HG03060 (cell line): ENCODE measurements at regions not wholly inside any gene's neighbourhood (a gene's known extent, or its start where the extent isn't known, plus 50 kb on each side); places are given as distances from the start of the nearest gene placed in this dataset.

Source experiments
- ATAC-seq: cut with Tn5 transposase; IDR thresholded peaks from one replicate; pipeline ENCODE4 v1.9.1; 2021; ENCODE audit warnings: low read depth, moderate number of reproducible peaks; ENCODE audit not compliant: unreplicated experiment

- ATAC-seq = no peak
Observed at GRCh38 chr13:106143930-106144709, 391.3 kb downstream of the EFNB2 start.

DNA sequence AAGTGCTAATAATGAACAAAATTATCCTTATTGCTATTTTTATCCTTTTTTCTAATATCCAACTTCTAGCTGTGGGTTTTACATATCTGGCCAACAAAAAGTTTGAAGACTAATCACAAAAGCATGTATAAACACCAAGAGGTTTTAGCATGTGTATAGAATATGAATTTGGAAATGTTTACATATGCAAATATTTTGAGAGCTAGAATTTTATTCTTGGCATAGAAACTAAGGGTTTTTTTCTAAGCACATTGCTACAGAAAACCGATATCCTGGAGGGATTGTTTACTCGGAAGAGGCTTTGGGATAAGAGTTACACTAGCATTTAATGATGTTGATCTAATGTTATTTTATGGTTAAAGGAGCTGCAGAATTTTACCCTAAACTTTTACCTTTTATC, 392.1 kb downstream of the EFNB2 start:
- no peak for ATAC-seq

GRCh38 chr13:106140476-106140875, 395.0 kb downstream of the EFNB2 start:
- ATAC-seq = no peak

- no peak for ATAC-seq
Observed at GRCh38 chr13:106139942-106140341, 395.5 kb downstream of the EFNB2 start.

GRCh38 chr13:106139377-106139776, 396.1 kb downstream of the EFNB2 start:
- ATAC-seq = no peak

DNA sequence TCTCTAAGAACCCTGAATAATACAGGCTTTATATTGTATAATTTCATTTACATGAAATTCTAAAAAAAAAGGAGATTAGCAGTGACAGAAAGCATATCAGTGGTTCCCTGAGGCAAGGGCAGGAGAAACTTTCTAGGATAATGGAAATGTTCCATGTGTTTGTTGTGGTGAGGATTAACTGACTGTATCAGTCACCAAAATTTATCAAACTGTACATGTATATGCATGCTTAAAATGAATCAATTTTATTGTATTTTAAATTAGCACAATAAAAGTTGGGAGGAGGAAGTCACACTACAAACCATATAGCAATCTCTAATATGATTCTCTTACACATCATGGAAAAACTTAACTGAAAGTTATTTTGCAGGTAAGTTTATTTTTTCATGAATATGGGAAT, 396.8 kb downstream of the EFNB2 start:
- no peak for ATAC-seq

DNA sequence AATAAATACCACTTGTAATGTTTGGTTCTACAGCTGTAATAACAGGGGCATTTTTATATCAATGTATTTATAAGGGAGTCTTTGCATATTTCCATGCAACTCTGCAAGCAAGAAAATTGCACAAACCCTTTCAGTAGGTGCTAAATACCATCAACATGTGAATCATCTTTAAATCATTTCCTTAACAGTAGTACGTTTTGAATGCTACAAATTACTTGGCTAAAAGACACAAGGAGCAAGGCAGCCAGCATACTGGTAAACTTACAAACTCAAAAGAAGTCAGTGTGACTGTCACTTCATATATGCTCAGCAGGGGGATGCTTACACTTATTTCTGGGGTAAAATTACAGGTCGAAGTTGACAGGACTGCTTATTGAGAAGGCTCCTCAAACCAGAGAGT, 402.4 kb downstream of the EFNB2 start:
- ATAC-seq = no peak

DNA sequence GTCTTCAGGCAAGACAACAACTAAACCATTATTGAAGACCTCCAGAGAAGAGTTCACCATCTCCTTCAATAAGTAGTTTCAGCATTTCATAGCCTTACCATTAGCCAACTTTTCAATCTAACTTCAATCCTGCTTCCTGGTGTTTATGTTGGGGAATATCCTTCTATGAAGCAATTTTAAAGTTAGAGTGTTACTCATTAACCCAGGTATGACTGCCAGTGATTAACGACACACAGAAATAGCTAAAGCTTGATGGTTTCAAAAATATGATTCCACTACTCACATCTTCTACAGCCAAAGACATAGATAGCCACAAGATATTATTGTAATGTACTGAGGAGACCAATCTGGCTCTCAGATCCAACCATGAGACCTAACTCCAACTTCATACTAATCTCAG, 403.2 kb downstream of the EFNB2 start:
- ATAC-seq = no peak

GRCh38 chr13:106129993-106130392, 405.5 kb downstream of the EFNB2 start:
- ATAC-seq = no peak

- no peak for ATAC-seq
Observed at GRCh38 chr13:106129273-106129672, 406.2 kb downstream of the EFNB2 start.

DNA sequence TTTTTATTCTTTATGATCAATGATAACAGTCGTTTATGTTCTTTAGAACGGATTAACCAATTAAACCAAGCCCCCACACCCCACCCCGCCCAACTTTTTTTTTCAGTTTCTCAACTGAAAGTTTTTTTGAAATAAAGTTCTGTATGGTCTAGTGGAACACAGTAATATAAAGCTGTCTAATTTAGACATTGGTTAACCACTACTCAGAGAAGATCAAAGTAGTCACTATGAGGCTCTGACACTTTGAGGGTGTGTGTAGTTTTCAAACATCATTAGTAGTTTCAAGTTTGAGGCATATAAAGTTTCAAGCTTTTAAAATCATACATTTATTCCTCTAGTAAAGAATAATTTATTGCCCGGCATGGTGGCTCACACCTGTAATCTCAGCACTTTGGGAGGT, 413.2 kb downstream of the EFNB2 start:
- no peak for ATAC-seq

DNA sequence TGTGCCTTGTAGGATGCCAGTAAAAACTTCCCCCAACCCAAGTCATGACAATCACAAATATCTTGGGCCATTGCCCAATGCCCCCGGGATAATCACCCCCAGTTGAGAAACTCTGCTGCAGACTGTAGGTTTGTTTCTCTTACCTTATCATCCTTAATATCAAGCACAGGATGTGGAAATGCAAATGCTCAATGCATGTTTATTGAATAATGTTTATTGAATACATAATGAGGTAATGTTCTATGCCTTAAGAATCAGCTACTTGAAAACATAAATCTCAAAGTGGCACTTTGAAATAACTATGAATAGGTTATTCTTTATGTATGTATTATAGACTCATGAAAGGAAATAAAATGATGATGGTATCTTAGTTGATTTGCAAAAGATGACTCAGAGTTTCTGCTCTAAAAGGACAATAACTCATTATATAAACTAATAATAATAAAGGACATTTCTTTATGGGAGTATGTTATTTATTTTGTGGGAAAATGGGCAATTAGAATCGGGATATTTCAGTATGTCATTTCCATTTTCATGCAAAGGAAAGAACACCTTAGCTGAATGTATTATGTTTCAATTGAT, 414.2 kb downstream of the EFNB2 start:
- no peak for ATAC-seq

- no peak for ATAC-seq
Observed at GRCh38 chr13:106118996-106119395, 416.5 kb downstream of the EFNB2 start.

DNA sequence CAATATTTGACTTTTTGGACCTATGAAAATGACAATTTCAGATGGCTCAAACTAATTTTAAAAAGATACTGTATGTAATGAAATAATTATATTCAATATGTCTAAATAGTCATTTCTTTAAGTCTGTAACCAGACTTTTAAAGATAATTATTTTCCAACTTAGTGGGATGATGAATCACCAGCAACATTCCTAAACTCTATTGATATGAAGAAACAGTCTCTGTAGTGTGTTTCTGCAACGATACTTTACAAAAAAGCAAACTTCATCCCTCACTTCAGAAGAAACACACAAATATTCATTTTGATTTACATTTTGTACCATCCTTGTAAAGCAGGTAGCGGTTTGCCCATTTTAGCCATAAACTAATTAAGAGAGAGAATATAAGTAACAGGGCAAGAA, 417.4 kb downstream of the EFNB2 start:
- ATAC-seq = no peak

DNA sequence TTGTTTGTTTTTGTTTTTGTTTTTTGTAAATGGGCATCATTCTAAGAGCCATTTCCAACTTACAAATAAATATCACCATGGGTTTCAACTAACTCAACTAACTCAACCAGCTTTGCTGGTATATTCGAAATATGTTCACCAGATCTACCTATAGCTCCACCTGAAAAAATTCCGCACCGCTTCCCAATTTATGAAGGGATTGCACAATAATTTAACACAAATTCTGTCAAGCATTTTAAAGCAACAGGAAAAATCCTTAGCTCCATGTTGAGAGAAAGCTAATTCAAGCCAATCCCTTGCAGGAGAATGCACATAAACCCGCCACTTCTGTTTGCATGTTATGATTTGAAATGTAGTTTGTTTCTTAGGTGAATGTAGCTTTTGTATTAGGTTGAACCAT, 417.8 kb downstream of the EFNB2 start:
- no peak for ATAC-seq

- no peak for ATAC-seq
Observed at GRCh38 chr13:106117035-106117434, 418.4 kb downstream of the EFNB2 start.

GRCh38 chr13:106115081-106115480, 420.4 kb downstream of the EFNB2 start:
- no peak for ATAC-seq

- ATAC-seq = no peak
Observed at GRCh38 chr13:106113796-106114195, 421.7 kb downstream of the EFNB2 start.

DNA sequence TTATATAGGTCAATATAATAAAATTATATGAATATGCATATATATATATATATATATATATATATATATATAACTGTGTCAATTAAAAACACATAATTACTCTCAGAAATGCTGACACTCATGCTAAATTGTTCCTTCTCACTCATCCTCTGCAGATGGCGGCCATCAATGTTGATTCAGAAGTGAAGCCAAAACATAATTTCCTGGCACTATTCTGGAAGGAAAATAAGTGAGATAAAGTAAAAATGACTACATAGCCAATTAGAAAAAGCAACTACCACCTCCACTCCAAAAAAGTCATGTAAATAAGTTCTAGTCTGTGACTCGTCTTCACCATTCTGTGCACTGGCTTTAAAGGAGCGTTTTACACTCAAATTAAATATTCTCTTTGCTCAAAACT, 423.3 kb downstream of the EFNB2 start:
- ATAC-seq = no peak

DNA sequence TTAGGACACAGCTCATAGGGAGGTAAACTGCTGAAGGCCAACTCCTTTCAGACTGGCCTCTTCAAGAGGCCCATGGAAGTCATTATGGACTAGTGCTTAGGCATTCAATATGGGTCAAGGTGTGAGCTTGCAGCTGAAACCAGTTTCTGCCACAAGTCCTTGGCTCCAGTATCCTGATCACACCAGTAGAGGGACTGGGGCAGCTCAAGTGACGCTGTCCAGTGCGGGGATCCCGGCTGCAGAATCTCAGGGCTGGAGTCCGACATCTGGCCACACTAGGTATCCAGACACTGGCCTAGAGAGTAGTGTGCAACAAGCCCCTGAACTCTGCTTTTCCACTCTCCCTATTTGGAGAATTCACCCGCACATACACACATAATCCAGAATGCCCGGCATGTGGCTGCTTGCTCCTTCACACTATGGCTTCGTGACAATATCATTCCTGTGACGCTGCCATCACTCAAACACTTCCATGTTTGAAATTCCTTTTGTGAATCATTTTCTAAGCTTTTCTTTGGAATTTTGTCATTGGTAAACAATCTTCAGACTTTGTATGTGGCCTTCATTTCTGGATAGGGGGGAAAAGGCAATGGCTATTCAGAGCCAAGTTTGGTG, 425.1 kb downstream of the EFNB2 start:
- no peak for ATAC-seq

- no peak for ATAC-seq
Observed at GRCh38 chr13:106109391-106109791, 426.1 kb downstream of the EFNB2 start.

GRCh38 chr13:106108346-106108745, 427.1 kb downstream of the EFNB2 start:
- no peak for ATAC-seq
